SW480 (cell line): ENCODE measurements at regions not wholly inside any gene's neighbourhood (a gene's known extent, or its start where the extent isn't known, plus 50 kb on each side); places are given as distances from the start of the nearest gene placed in this dataset.
A peak's percentile ranks its signal among the peaks of the same experiment; 100 is the strongest.
"Not testable (repeated sequence)": the region's sequence is repeated elsewhere in the genome, so short reads cannot be mapped to it uniquely, and the experiment has no call there.

Experiments
- DNase-seq: peaks from one replicate; pipeline ENCODE4 v3.0.0-alpha.2; 2016; ENCODE audit warnings: low spot score

GRCh38 chr14:25546826-25547225 lies 496.9 kb upstream of the STXBP6 start:
- no peak for DNase-seq

GRCh38 chr14:25537846-25538455 lies 488.0 kb upstream of the STXBP6 start:
- DNase-seq, result peak; percentile 44

- DNase-seq, result no peak
Observed at GRCh38 chr14:25526290-25526689, 476.3 kb upstream of the STXBP6 start.

- no peak for DNase-seq
Observed at GRCh38 chr14:25522926-25523325, 473.0 kb upstream of the STXBP6 start.

- no peak for DNase-seq
Observed at GRCh38 chr14:25522116-25522515, 472.2 kb upstream of the STXBP6 start.

- no peak for DNase-seq
Observed at GRCh38 chr14:25521616-25522015, 471.7 kb upstream of the STXBP6 start.

GRCh38 chr14:25520821-25521220 lies 470.9 kb upstream of the STXBP6 start:
- no peak for DNase-seq

GRCh38 chr14:25518364-25518763 lies 468.4 kb upstream of the STXBP6 start:
- no peak for DNase-seq

GRCh38 chr14:25516838-25517237 lies 466.9 kb upstream of the STXBP6 start:
- no peak for DNase-seq

- no peak for DNase-seq
Observed at GRCh38 chr14:25508845-25509244, 458.9 kb upstream of the STXBP6 start.

GRCh38 chr14:25501749-25502148 lies 451.8 kb upstream of the STXBP6 start:
- DNase-seq, result no peak

- no peak for DNase-seq
Observed at GRCh38 chr14:25488961-25489360, 439.0 kb upstream of the STXBP6 start.

GRCh38 chr14:25485381-25485780 lies 435.4 kb upstream of the STXBP6 start:
- DNase-seq, result no peak

GRCh38 chr14:25484906-25485305 lies 435.0 kb upstream of the STXBP6 start:
- DNase-seq, result no peak

- no peak for DNase-seq
Observed at GRCh38 chr14:25484235-25484634, 434.3 kb upstream of the STXBP6 start.

GRCh38 chr14:25477316-25478098 lies 427.6 kb upstream of the STXBP6 start:
- no peak for DNase-seq

GRCh38 chr14:25472700-25473099 lies 422.8 kb upstream of the STXBP6 start:
- DNase-seq, result no peak

GRCh38 chr14:25464772-25465171 lies 414.8 kb upstream of the STXBP6 start:
- DNase-seq, result no peak

GRCh38 chr14:25464078-25464477 lies 414.1 kb upstream of the STXBP6 start:
- DNase-seq, result no peak

- no peak for DNase-seq
Observed at GRCh38 chr14:25463480-25463879, 413.5 kb upstream of the STXBP6 start.

GRCh38 chr14:25461780-25462179 lies 411.8 kb upstream of the STXBP6 start:
- no peak for DNase-seq

GRCh38 chr14:25444381-25444780 lies 394.4 kb upstream of the STXBP6 start:
- no peak for DNase-seq

GRCh38 chr14:25440382-25440781 lies 390.4 kb upstream of the STXBP6 start:
- DNase-seq, result not testable (repeated sequence)

GRCh38 chr14:25436906-25437305 lies 387.0 kb upstream of the STXBP6 start:
- DNase-seq, result no peak
